Limb (tissue), 2 donors: ENCODE measurements at regions not wholly inside any gene's neighbourhood (a gene's known extent, or its start where the extent isn't known, plus 50 kb on each side); places are given as distances from the start of the nearest gene placed in this dataset.
"Not testable (repeated sequence)": the region's sequence is repeated elsewhere in the genome, so short reads cannot be mapped to it uniquely, and the experiment has no call there.

Experiments used
- DNase-seq, 2 donors: peaks; one replicate each; pipeline ENCODE4 v3.0.0-alpha.2; 2016; ENCODE audit errors: extremely low spot score in 2 of 2

DNA sequence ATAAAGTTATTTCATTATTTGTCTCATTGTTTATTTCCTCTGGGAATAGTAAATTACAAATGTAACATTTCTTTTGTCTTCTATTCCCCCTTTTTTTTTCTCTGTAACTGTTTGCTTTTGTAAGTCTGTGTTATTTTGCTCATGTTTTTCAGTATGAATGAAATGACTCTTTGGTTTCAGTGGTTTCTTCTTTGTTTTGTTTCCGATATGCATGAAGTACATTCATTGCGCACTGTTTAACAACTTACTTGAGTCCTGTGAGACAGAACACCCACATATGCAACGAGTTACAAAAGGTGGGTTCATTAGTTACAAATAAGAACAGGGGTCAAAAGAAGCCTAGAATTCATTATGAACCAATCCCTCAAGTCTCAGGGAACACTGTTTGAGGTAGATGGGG, 175.0 kb upstream of the UGT8 start:
- DNase-seq = no peak

DNA sequence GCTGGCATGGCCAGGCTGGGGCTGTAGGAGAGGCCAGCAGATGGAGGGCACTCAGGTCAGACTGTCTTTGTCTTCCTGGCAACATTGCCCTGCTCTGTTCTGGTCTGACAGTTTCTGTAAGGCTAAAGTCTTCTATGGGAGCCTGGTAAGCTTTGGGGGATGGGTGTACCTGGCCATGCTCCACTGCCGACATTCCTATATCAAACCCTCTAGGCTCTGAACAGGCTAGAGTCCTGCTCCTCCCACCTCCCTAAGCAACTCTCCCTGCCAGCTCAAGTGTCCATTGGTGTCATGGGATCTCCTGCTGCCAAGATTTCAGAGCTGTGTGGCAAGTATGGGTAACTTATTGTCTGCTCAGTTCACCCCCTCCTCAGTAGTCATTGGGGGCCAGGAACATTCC, 163.5 kb upstream of the UGT8 start:
- no peak for DNase-seq

DNA sequence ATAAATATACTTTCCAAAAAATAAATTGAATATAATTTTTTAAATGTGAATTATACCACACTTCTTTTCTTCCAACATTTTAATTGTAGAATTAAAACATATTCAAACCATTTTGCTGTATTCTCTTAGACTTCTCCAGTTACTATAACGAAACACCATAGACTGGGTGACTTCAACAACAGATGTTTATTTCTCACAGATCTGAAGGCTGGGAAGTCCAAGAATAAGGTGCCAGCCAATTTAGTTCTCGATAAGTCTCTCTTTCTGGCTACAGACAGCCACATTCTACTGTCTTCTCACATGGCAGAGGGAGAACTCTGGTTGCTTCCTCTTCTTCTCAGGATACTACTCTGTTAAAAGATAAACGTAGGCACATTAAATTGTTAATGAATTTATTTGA, 155.8 kb upstream of the UGT8 start:
- DNase-seq = no peak

DNA sequence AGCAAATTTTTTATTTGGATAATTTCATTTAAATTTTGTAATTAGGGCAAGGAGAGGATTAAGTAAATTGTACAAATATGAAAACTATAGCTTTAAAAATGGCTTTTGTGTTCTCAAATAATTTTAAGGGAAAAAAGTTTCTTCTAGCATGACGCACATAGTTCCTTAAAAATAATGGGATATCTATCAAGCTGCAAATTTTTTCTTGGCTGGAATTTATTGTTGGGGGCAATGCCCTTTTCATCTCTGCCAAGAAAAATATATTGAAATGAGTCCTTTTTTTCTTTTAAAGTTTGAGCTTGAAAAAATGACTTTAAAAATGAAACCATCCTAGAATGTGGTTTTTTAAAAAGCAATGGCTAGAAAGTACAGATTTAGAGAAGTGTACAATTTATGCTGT, 154.4 kb upstream of the UGT8 start:
- DNase-seq = no peak

DNA sequence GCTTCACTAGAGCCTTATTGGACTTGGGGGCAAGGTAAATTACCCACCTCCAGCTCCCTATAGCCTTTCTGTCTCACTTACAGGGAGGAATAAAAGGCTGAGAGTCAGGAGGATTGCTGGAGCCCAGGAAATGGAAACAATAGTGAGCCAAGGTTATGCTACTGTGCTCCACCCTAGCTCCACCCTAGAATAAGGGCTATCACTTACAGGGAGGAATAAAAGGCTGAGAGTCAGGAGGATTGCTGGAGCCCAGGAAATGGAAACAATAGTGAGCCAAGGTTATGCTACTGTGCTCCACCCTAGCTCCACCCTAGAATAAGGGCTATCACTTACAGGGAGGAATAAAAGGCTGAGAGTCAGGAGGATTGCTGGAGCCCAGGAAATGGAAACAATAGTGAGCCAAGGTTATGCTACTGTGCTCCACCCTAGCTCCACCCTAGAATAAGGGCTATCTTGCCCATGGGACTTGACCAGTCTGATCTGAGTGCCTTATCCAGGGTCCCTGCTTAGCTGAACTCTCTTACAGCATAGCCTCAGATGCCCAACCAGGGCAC, 150.6 kb upstream of the UGT8 start:
- DNase-seq = not testable (repeated sequence)

DNA sequence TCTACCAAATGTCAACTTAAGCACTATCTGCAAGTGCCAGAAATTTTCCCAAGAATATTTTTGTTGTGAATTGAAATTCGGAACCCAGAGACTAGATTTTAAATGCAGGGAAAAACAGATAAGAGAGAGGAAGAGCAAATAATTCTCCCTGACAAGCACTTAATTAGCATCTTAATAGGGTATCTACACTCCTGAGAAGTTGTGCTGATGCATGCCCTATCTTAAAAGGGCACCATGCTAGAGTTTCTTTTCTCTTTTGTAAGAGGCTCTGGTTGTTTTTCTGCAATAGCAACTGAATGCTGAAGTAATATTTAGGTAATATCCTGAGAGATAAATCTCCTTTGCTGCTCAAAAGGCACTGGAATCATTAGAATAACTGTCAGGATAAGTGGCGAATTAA, 139.9 kb upstream of the UGT8 start:
- no peak for DNase-seq

DNA sequence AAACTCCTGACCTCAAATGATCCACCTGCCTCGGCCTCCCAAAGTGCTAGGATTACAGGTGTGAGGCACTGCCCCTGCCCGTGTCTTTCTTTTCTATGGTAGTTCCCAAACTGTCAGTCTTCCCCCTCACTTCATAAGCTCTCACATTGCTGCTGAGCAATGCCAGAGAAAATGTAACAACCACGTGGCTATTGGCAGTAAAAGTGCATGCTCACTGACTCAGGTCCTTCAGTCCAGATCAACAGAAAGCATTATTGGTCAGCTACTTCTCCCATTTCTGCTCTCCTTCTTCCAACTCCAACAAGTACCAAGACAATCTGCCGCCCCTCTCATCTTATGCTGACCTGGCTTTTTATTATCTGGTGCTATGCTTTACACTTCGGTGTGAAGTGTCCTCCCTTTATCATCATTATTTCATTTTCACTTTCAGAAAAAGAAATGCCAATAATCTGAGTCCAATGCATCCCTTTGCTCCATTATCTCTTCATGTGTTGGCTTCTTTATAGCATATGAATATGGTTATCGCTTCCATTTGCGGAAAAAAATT, 133.8 kb upstream of the UGT8 start:
- DNase-seq = no peak

DNA sequence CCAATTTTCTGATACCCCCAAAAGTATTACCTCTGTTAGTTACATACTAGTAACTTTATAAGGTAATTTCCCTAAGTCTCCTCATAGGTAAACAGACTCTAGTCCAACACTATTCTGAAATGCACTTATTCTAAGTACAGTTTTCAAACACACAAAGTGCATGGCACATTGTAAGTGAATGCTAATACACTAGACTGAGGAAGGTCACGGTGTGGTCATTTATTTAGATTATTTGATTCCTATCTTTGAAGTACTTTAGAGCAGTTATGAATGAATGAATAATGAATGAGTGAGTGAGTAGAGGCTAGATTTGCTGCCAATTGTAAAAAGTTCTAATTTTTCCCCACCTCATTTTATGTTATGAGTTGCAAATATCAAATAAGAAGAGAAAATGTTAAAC, 132.8 kb upstream of the UGT8 start:
- DNase-seq = no peak

DNA sequence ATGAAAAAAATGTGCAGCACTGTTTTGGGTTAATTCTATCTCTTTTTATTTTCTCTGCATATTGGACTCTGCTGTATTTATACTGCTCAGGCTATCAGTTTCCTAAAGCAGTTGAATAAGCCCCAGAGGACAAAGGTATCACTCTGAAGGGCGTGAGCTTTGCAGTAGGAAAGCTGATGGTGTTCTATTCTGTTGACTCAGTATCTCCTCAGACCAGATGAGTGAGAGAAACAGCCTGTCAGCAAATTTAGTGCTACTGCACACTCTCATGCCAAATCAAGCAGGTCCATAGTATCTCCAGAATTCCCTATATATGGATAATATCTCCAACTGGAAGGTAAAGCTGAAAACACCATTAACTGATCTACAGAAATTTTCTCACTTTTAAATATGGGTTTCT, 132.3 kb upstream of the UGT8 start:
- no peak for DNase-seq

DNA sequence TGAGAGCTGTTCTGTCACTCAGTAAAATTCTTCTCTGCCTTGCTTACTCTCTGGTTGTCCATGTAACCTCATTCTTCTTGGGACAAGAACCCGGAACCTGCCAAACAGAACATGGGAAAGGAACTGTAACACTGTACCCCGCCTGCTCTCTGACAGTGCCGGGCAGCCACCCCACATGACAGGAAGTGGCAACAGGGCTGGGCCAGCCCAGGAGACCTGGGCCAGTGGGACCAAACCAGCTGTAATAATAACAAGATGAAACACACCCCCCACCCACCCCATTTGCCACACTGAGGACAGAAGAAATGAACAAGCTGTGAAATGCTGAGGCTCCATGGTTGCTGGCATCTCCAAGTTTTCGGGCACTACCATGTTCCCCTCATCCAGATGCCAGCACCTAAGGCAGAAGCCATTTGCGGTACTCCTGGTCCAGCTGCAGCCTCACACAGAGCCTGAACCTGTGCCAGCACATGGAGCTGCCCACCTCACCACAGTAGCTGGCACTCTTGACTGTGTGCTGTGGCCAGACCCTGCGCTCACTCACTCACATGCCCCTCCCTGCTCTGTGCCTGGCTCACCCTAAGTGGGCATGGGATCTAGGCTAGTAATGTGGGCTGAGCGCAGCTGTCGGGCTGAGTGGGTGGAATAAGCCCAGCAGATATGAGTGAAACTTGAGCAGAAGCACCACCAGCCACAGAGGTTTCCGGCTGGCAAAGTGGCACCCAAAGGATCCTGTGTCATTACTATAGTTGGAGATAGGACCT, 126.2 kb upstream of the UGT8 start:
- no peak for DNase-seq

DNA sequence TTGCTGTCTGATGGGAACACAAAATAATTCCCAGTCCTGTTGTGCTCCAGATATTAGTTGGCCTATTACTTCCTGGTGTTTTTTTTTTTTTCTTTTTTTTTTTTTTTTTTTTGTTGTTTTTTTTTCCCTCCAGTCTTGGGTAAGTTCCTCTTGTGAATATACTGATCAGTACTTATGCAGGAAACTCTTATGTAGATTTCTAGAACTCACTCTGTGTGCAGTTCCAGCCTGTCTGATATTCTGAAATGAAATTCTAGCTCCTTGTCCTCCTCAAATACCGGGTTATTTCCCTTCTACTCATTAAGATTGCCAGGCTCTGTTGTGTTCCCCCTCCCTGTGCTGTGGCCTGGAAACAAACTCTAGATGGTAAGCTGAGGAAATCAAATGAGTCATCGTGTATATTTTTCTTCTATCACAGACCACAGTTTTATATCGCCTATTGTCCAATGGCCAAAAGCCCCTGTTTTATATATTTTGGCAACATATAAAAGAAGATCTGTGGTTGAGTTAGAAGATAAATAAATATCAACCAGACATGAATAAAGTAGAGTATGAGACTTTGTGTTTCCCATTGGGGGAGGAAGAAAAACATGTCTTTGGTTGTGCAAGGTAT, 124.3 kb upstream of the UGT8 start:
- DNase-seq = no peak

DNA sequence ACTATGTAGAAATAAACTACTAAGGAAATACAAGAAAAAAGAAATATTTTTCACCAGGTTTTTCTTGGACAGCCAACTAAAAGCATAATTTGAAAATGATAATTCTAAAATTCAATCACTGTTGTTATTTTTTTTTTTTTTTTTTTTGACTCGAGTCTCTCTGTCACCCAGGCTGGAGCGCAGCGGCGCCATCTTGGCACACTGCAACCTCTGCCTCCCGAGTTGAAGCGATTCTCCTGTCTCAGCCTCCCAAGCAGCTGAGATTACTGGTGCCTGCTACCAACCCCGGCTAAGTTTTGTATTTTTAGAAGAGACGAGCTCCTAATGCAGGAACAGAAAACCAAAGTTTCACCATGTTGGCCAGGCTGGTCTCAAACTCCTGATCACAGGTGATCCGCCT, 122.3 kb upstream of the UGT8 start:
- no peak for DNase-seq

DNA sequence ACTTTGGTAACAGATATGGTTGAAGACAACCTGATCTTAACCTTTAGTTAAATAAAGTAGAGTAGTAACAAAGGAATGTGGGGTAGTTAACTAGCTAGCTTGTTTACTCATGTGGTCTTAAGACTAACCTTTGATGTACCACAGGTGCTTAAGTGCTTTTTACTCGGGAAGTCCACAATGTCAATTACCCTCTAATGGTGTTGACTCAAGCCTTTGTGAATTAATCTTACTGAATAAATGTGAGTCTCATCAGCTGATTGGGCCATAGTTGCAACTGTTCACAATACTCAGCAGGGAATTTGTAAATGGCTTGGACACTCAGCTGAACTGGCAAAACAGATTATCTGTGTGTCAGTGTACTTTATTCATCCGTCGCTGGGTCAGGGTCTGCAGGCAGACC, 119.0 kb upstream of the UGT8 start:
- no peak for DNase-seq

DNA sequence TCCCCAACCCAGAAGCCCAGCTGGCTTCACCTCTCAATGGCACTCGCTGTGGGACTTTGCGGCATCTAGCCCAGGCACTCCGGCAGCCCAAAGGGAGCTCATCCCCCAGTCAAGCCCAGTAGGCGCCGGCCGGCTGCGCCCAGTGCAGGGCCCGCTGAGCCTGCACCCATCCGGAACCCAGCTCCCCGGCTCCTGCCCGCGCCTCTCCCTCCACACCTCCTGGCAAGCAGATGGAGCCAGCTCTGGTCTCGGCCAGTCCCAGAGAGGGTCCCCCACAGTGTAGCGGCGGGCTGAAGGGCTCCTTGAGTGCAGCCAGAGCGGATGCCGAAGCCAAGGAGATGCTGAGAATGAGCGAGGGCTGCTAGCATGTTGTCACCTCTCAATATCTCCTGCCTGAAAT, 116.8 kb upstream of the UGT8 start:
- DNase-seq = no peak

DNA sequence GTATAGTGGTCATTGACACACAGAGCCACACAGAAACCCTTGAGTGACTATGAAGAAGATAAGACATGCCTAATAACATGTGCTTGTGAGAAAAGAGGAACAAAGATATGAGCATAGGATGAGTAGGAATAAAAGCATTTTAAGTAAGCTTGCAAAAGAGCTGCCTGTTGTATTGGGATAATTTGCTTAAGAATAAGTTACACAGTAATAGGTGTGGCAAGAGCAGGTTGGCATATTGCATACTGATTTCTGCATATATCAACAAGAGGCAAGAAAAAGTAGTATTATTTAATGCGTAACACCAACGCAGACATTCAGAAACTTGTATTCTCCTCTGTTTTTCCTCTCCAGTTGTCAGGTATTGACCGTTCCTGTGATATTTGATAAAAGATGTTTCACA, 111.5 kb upstream of the UGT8 start:
- no peak for DNase-seq

DNA sequence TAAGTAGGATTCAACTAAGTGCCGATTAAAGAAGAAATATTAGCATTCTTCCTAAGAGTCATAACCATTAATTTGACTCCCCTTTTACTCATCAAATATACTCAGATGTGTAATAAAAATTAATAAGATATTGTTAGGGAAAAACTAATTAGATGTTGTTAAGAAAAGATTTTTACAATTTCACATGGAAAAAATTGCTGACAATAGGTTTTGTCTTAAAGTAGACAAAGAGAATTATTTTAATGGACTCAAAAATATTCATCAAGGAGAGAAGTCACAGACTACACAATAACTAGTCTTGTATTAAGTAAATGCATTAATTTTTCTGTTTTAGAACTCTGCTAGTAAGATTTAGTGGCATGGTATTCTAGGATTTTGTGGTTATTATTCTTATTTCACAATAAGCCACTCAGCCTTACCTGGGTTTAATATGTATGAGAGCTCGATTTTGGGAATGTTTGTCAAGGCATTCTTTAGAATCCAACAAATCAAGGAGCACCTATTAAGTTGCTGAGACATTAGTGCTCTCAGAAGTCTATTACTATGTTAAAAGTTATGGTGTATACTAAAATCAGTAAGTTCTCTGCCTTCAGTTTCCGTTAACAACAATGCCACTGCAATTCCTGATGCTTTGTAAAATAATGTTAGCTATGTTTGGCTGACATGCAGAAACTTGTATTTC, 110.2 kb upstream of the UGT8 start:
- no peak for DNase-seq

DNA sequence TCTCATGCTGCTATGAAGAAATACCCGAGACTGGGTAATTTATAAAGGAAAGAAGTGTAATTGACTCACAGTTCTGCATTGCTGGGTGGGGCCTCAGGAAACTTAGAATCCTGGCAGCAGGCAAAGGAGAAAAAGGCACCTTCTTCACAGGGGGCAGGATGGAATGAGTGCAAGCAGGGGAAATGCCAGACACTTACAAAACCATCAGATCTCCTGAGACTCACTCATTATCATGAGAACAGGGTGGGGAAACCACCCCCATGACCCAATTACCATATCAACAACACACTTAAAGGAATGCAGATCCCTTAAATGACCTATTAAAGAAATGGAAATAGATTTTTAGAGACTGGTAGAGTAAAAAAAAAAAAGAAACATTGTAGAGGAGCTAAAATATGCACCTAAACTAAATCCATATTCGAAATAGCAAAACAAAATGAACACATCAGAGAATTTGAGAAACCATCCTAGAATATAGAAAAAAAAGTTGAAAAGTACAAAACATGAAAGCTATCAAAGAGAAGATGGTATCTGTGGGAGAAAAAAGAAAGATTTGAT, 104.3 kb upstream of the UGT8 start:
- DNase-seq = no peak

DNA sequence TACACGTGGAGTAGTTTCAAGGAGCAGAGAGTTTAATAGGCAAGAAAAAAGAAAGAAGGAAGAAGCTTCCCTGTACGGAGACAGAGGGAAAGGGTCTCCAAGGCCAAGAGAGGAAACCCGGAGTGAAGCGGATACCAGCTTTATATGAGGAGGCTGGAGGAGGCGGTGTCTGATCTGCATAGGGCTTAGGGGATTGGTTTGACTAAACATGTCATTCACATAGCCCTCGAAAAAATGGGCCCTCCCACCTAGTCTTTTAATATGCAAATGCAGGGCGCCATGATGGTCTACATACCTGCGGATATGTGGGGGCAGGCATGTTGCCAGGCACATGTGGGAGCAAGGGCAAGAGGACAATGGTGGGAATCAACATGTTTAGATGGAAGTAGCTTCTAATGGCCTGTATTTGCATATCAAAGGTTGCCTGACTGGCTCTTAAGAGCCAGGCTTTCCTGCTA, 103.1 kb upstream of the UGT8 start:
- DNase-seq = no peak

DNA sequence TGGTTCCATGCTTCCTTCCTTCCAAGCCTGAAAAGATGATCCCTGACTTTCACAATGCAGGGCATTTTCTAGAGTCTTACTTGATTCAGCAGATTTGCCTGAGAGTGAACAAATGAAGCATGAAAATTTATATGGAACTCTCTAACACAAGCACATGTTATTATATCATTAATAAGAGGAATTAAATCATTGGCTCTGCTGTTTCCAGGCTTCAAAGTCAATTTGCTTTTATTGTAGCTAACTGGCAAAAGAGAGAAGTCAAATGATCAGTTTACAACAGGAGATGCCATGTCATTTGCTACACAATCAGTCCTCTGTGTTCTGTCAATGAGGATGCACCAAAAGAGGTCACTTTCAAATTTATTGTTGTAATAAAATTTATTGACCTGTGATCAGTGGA, 101.5 kb upstream of the UGT8 start:
- DNase-seq = no peak

DNA sequence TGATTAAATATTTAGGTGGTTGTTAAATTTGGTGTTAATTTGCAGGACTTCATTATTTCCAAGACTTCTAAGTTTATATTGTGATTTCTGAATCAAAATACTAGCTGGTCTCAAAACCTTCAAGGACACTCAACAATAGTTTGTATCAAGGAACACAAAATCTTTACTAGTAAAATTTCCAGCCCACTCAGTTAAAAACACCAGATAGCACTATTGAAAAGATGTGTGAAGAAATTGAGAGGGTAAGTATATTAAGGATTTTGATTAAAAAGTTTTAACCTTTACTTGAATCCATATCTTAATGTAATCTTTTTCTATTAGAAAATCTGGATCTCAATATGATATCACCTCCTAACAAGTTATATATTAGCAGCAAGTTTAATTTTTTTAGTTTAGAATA, 89.3 kb upstream of the UGT8 start:
- DNase-seq = no peak

DNA sequence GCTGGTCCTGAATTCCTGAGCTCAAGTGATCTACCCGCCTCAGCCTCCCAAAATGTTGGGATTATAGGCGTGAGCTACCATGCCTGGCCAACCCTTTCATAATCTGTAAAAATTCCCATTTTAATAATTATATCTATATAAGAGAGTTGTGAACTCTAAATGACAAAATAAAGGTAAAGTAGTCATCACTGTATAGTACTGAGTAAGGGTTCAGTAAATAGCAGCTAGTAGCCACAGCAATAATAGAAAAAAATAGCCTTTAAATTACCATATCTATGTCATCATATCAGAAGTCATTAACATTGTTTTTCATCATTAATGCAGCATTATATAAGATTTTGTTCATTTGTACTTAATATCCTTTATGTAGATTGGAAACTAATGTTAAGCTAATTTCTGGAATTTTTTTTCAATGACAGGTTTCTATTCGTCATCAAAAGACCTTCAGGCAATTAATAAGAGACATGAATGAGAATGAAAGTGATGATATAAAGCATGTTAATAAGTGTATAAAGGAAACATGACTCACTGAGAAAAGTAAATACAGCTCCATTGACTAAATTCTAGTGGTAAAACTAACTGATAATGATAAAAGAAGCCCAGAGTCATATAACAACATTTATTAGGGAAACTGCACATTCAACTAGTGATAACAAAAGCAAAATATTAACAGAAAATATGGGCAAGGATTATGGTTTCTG, 85.9 kb upstream of the UGT8 start:
- DNase-seq = no peak
